ENCODE measurements at regions not wholly inside any gene's neighbourhood (a gene's known extent, or its start where the extent isn't known, plus 50 kb on each side); places are given as distances from the start of the nearest gene placed in this dataset.

GRCh38 chr2:878245-878930 lies 72.3 kb upstream of the SNTG2 start:
- Histone ChIP-seq H3K18ac (ENCODE audit: insufficient read length, low read depth, low read length) (no peak overlapping the region), H2BK5ac (ENCODE audit: insufficient read length, low read length) (no peak overlapping the region), H3K4me1 (ENCODE audit: insufficient read depth, low read length) (no peaks in the 10 kb centered on the region), H3T11ph (ENCODE audit: low read length) (no peak overlapping the region), H2BK15ac (ENCODE audit: low read depth, low read length) (no peak overlapping the region), H3K79me2 (ENCODE audit: insufficient read depth, low read length) (no peaks in the 10 kb centered on the region), H3K23ac (ENCODE audit: insufficient read length, low read depth, low read length) (no peak overlapping the region), H3K14ac (ENCODE audit: insufficient read depth, low read length) (no peak overlapping the region), H3K9me3 (ENCODE audit: control insufficient read depth, low read depth, low read length) (no peaks in the 10 kb centered on the region), H4K91ac (ENCODE audit: insufficient read length, low read depth, low read length) (no peak overlapping the region), H3K4me2 (ENCODE audit: insufficient read depth, insufficient read length, low read length) (no peak overlapping the region), H2BK20ac (ENCODE audit: low read depth, low read length, poor library complexity, severe bottlenecking) (no peak overlapping the region), H3K9ac (ENCODE audit: extremely low read depth, insufficient read length, low read length) (no peak overlapping the region), H3K79me1 (ENCODE audit: insufficient read depth, low read depth, low read length, poor library complexity, severe bottlenecking) (no peaks in the 10 kb centered on the region), H2BK12ac (ENCODE audit: insufficient read length, low read depth, low read length) (no peak overlapping the region), H3K23me2 (ENCODE audit: insufficient read length, low read depth, low read length, poor library complexity, severe bottlenecking) (no peaks in the 10 kb centered on the region), H4K20me1 (ENCODE audit: control insufficient read depth, insufficient read depth, insufficient read length) (no peaks in the 10 kb centered on the region), H2AFZ (ENCODE audit: low read length) (no peak overlapping the region), H2AK5ac (ENCODE audit: insufficient read length, low read length) (no peak overlapping the region), H3K27ac (ENCODE audit: insufficient read length, low read depth, low read length) (no peak overlapping the region), H4K5ac (ENCODE audit: insufficient read length, low read depth, low read length) (no peak overlapping the region), H3K27me3 (ENCODE audit: insufficient read depth, low read length) (0 out of 2 replicates have a peak, but pooled peaks cover 2% of the 10 kb centered on the region), H2BK120ac (ENCODE audit: low read depth, low read length, poor library complexity, severe bottlenecking) (no peak overlapping the region), H3K4ac (ENCODE audit: low read depth, low read length) (no peak overlapping the region), H3K56ac (ENCODE audit: insufficient read length, low read depth, low read length) (no peak overlapping the region), H4K8ac (replicated peaks; ENCODE audit: insufficient read length, low read depth, low read length) (no peak overlapping the region)
- no peak for TF ChIP-seq CTCF (conservative IDR thresholded peaks at IDR 0.05)
- Mint-ChIP-seq H3K4me3 (no peak overlapping the region), H3K36me3 (ENCODE audit: insufficient read depth in 1 of 3, low read depth in 3 of 3) (peaks cover 0 to 7% (median 0%) of the 10 kb centered on the region in 3 experiments; a peak in 1 of 7 replicates), H3K9me3 (peaks cover 5 to 7% of the 10 kb centered on the region in 2 experiments; a peak in 4 of 5 replicates), H3K27ac (no peak overlapping the region), H3K27me3 (ENCODE audit: low read depth) (peaks cover 40% of the 10 kb centered on the region), H3K4me1 (peaks cover 13 to 18% of the 10 kb centered on the region in 2 experiments)
- DNase-seq = peak; percentile 15
- 100% methylated on average over 4 of the region's 11 CpGs for WGBS (ENCODE audit: extremely low coverage, insufficient read length, low lambda C conversion rate)

All from H9 (cell line).